Kidney epithelial cell (primary cell): ENCODE measurements at regions not wholly inside any gene's neighbourhood (a gene's known extent, or its start where the extent isn't known, plus 50 kb on each side); places are given as distances from the start of the nearest gene placed in this dataset.

Source experiments
- DNase-seq: peaks from one replicate; pipeline ENCODE4 v3.0.0-alpha.2; 2010; ENCODE audit warnings: low read depth
- H3K27me3 ChIP-seq: 2 replicates; pipeline ENCODE4 v1.6.0; 2011; ENCODE audit warnings: low read length; ENCODE audit not compliant: control insufficient read depth, insufficient read depth
- H3K36me3 ChIP-seq: 2 replicates; pipeline ENCODE4 v1.5.1; 2011; ENCODE audit warnings: low read length; ENCODE audit not compliant: control insufficient read depth, insufficient read depth
- H3K4me3 ChIP-seq: 2 replicates; pipeline ENCODE4 v1.5.1; 2011; ENCODE audit warnings: low read depth, mild to moderate bottlenecking, control low read depth, low read length
- CTCF ChIP-seq: IDR thresholded peaks from 2 replicates; pipeline ENCODE4 v1.5.1; 2011; ENCODE audit warnings: mild to moderate bottlenecking, moderate library complexity, low read length, control low read depth, inconsistent platforms; ENCODE audit not compliant: insufficient read depth, poor library complexity, severe bottlenecking

- DNase-seq = no peak
- H3K27me3 ChIP-seq = no peaks in the 10 kb centered on the region
- TF ChIP-seq CTCF = no peak
- H3K4me3 ChIP-seq = no peak overlapping the region
- H3K36me3 ChIP-seq = no peaks in the 10 kb centered on the region
Observed at GRCh38 chr5:174413567-174414314, 310.6 kb upstream of the MSX2 start.

GRCh38 chr5:174414315-174414710, 310.1 kb upstream of the MSX2 start:
- no peak for TF ChIP-seq CTCF
- no peaks in the 10 kb centered on the region for H3K36me3 ChIP-seq
- DNase-seq = no peak
- H3K4me3 ChIP-seq = no peak overlapping the region
- H3K27me3 ChIP-seq = no peaks in the 10 kb centered on the region

GRCh38 chr5:174418809-174419539, 305.4 kb upstream of the MSX2 start:
- Histone ChIP-seq H3K27me3 (no peaks in the 10 kb centered on the region), H3K4me3 (peak overlapping the region; percentile 28), H3K36me3 (no peaks in the 10 kb centered on the region)
- no peak for DNase-seq
- no peak for TF ChIP-seq CTCF

- Histone ChIP-seq H3K4me3 (no peak overlapping the region), H3K36me3 (no peaks in the 10 kb centered on the region), H3K27me3 (no peaks in the 10 kb centered on the region)
- TF ChIP-seq CTCF = peak; percentile 95
- DNase-seq = peak; percentile 56
Observed at GRCh38 chr5:174419540-174420132, 304.7 kb upstream of the MSX2 start.

GRCh38 chr5:174420651-174421407, 303.6 kb upstream of the MSX2 start:
- TF ChIP-seq CTCF = no peak
- DNase-seq = no peak
- no peaks in the 10 kb centered on the region for H3K27me3 ChIP-seq
- H3K4me3 ChIP-seq = no peak overlapping the region
- H3K36me3 ChIP-seq = no peaks in the 10 kb centered on the region
